GM18520 (cell line): ENCODE measurements at regions not wholly inside any gene's neighbourhood (a gene's known extent, or its start where the extent isn't known, plus 50 kb on each side); places are given as distances from the start of the nearest gene placed in this dataset.
"Not testable (repeated sequence)": the region's sequence is repeated elsewhere in the genome, so short reads cannot be mapped to it uniquely, and the experiment has no call there.

ENCODE experiments used
- ATAC-seq: cut with Tn5 transposase; IDR thresholded peaks from one replicate; pipeline ENCODE4 v1.9.1; 2021; ENCODE audit not compliant: unreplicated experiment

DNA sequence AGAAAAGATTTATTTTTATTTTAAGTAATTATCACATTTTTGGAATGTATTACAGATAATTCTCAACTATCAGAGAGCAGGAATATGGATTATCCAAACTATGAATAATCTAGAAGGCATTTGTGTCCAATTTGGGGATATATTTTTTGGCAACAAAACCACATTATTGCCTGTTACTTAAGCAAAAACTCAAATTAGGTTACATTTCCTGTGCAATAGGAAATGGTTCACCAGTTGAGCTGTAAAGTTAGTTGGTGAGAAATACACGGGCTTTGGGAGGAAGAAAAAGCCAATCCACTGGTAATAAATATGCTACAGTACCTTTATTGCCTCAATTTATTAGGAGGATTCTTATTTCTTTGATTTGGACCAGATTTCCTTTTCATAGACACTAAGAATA lies 1075.2 kb downstream of the PCDH9 start:
- no peak for ATAC-seq

DNA sequence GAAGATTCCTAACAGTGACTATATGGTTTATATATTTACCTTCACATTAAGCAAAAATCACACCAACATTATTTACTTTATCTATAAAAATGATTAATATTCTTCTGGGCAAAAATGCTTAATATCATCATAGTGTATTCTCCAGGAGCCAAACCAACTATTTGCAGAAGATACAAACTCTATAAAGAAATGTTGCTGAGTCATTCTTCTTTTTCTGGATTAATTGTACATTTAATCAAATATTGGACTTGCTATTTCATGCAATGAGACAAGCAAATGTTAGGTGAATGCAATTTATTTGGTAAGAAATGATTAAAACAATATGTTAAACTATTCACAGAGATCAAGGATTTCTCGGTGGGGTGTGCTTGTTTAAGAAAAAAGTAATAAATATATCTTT lies 1075.8 kb downstream of the PCDH9 start:
- ATAC-seq, result no peak

DNA sequence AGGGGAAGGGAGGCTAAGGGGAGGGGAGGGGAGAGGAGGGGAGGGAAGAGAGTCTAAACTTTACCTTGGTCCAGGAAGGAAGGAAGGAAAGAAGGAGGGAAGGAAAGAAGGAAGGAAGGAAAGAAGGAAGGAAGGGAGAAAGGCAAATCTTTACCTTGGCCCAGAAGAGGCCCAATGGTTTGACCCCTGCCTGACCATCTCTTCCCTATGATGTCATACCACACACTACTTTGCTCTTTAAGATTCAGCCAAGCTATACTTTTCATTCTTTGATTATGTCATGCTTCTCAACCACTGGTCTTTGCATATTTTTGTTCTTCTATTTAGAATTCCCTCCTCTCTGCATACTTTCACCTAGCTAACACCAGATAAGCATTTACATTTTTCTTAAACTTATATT lies 1077.5 kb downstream of the PCDH9 start:
- ATAC-seq, result no peak

- not testable (repeated sequence) for ATAC-seq
Observed at GRCh38 chr13:66144357-66144756, 1085.8 kb downstream of the PCDH9 start.

DNA sequence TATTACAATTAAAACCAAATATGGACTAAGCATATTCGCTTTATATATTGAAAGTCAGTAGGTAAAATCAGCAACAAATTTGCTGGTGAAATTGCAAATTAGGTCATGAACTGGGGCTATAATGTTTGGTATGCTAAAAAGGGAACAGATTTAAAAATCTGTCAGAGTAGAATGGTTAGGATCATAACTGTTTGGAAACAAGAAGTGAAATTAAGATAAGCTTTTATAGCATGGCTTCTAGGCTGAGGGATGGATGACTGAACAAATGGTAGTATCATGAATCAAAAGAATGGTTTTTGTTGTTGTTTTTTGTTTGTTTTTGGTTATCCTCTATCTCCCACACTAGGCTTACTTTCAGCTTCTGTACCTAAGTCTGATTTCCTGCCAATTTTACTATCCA lies 1090.4 kb downstream of the PCDH9 start:
- no peak for ATAC-seq

DNA sequence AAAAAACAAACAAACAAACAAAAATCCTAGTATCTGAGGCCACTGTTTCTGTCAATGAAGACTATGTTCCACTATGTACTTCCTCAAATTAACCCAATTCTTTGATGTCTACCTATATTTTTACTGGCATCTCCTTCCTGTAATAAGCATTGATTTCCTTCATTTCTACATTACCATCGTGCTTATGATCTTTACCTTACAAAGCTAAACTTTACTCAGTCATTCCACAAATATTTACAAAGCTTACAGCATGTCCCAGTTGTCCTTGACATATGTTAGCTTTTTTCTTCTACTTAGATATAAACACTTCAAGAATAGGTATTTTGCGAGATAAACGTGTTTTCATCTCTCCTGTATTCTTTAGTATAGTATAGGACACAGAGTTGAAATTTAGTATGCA lies 1090.9 kb downstream of the PCDH9 start:
- no peak for ATAC-seq

- peak; percentile 93 for ATAC-seq
Observed at GRCh38 chr13:66138172-66138811, 1091.8 kb downstream of the PCDH9 start.

GRCh38 chr13:66137384-66137783 lies 1092.8 kb downstream of the PCDH9 start:
- ATAC-seq, result no peak

DNA sequence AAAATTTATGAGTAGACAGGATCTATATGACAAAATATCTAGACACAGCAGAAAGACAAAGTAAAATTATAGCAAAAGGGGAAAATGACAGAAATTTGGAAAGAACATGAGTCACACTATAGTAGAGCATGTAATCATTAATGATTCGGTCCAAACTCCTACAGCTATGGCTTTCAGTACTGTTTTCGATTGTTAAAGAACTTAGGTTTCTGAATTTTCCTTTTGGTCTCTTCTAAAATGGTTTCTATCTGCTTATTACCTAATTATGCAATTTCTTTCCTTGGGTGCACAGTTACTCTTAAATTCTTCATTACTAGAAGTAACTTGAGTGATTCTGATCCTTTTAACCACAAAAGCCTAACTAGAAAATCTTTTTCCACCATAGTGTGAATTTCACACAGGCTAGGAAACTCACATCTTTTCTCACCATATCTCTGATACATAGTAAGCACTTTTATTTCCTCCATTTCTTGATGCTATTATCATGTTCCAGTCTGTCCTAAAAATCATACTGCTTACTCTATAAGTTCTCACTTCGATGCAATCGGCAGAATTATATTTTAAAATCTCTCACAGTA lies 1101.4 kb downstream of the PCDH9 start:
- ATAC-seq, result peak; percentile 96

GRCh38 chr13:66128201-66128600 lies 1101.9 kb downstream of the PCDH9 start:
- ATAC-seq, result no peak

DNA sequence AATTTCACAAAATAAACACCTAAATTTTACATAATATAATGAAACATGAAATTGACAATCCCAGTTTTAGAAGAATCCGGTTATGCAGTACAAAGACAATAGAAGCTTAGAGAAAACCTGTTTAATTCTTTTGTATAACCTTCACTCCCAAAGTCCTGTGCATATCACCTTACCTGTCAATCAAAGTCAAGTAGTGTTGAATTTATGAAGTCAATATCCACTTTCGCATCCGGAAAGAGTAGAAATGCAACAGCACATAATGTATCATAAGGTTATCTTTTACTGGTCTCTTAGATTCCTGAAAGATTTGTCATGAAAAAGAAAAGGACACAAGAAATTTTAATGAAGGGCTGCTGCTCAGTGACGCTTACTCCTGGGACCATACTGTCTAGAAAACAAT lies 1112.6 kb downstream of the PCDH9 start:
- ATAC-seq, result no peak

DNA sequence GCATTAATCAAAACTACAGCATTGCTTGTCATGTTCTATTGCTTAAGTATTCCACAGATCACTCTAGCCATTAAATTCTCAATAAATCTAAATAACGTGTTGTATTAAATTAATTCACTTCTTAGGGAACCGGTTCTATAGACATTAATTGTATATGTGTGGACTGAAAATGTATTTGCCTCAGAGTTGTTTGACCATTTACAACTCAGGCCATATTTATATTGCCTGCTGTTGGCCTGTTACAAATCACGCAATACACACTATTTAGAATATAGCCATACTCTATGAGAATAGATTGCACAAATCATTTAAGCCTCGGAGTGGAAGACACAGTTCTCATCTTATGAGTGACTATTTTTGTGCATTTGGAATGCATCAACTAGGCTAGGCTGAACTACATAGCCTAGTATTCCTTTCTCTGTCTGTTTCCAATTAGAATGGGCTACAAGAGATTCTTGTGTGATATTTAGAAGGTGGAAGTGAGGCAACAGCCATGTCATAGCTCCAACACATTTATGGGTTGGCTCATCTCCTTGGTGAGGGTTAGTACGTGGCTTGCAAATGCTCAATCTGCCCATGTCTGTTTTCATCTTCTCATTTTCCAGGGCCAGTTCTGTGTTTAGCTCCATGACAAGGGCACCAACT lies 1116.1 kb downstream of the PCDH9 start:
- no peak for ATAC-seq

DNA sequence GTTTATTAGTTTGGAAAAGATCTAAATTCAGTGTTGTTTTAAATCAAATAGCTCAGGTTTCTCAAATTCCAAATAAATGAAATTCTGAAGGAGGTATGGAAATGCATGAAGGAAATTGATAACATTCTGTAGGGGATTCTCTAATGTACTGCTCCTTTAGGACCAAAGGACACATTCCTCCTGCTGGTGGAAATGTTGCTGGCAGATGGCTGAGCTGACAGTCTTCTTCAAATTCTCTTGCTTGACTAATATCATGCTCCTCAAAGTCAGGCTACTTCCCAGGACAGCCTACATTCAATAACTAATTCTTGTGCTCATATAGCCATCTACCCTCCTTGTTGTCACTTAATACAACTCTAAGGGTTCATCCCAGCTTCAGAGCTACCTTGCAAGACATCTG lies 1118.5 kb downstream of the PCDH9 start:
- ATAC-seq, result no peak

GRCh38 chr13:66106246-66106645 lies 1123.9 kb downstream of the PCDH9 start:
- no peak for ATAC-seq

- ATAC-seq, result no peak
Observed at GRCh38 chr13:66102864-66103263, 1127.3 kb downstream of the PCDH9 start.

- ATAC-seq, result no peak
Observed at GRCh38 chr13:66099825-66100224, 1130.3 kb downstream of the PCDH9 start.

GRCh38 chr13:66098931-66099628 lies 1131.1 kb downstream of the PCDH9 start:
- no peak for ATAC-seq

- ATAC-seq, result no peak
Observed at GRCh38 chr13:66089711-66090110, 1140.4 kb downstream of the PCDH9 start.

DNA sequence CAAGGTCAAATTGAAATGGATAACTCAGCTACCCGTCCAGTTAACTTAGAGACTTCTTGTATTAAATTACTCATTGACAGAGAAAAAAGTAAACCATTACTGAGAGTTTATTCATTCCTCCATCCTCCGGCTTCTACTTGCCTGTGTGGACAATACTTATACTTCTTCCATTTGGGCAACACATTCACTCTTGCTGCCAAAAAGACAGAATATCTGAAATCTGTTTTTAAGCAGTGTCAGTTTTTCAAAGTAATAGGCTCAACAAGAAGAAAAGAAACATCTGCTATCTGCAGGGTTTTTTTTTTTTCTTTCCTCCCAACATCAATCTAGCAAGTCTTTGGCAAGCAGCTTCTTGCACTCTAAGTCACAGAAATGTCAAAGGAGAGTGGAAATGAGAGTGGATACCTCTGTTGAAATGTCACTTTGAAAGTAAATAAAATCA lies 1142.8 kb downstream of the PCDH9 start:
- ATAC-seq, result no peak

- no peak for ATAC-seq
Observed at GRCh38 chr13:66077132-66077689, 1152.9 kb downstream of the PCDH9 start.

DNA sequence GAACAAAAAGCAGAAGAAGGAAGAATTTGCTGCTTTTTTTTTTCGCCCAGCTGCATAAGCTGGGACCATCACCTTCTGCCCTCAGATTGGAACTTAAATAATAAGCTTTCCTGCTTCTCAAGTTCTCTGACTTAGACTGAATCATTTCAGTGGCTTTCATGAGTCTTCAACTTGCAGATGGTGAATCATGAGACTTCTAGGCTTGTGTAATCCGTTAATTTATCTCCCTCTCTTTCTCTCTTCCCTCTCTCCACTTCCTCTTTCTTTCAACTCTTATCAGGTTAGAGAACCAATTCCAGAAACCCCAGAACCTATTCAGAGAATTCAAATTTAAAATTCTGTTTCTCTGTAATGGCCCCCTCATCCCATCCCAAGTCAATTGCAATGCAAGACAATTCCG lies 1153.7 kb downstream of the PCDH9 start:
- ATAC-seq, result no peak
